HepG2 (cell line): ENCODE measurements at regions not wholly inside any gene's neighbourhood (a gene's known extent, or its start where the extent isn't known, plus 50 kb on each side); places are given as distances from the start of the nearest gene placed in this dataset.
A peak's percentile ranks its signal among the peaks of the same experiment; 100 is the strongest.

ENCODE experiments used
- ATAC-seq: fragments of 200-7000 bp; cut with Tn5 transposase; 3 replicates; pipeline ENCODE4 v1.9.1; 2020; ENCODE audit warnings: mild to moderate bottlenecking, moderate library complexity
- BruUV-seq: library from RNA; stranded (reverse); fragments of 400-500 nt; replicated peaks from 2 replicates; lab custom pipeline; 2021; lab: Mats Ljungman, UMichigan
- CTCF ChIA-PET: fragments of 300-600 bp; formaldehyde crosslinking; extraction: SDS; loops from one replicate; lab custom pipeline; 2021; ENCODE audit warnings: low total read pairs, inconsistent platforms, low intra/inter-chr PET ratio; lab: Yijun Ruan, JAX
- POLR2A ChIA-PET: fragments of 350-600 bp; sonication (Branson Sonifier 250); formaldehyde crosslinking; loops from one replicate; lab custom pipeline; 2020; ENCODE audit warnings: antibody characterized with exemption, inconsistent platforms; lab: Yijun Ruan, JAX
- DNase-seq: peaks from one replicate; pipeline ENCODE4 v3.0.0-alpha.2; 2015; ENCODE audit warnings: low spot score
- FAIRE-seq: peaks from 3 replicates; lab custom pipeline; 2011; peaks lifted over from hg19 to GRCh38; lab: Jason Lieb, UNC
- H2AFZ ChIP-seq: one replicate; pipeline ENCODE4 v1.6.1; 2011; ENCODE audit warnings: low read length, inconsistent platforms
- H3K27ac ChIP-seq: fragments of 300-600 bp; 3 replicates; pipeline ENCODE4 v1.8.0; 2011; ENCODE audit warnings: mixed run types, mild to moderate bottlenecking, mixed read lengths, low read length, inconsistent platforms; ENCODE audit not compliant: insufficient read depth; ENCODE audit errors: extremely low read length
- H3K27me3 ChIP-seq, 2 experiments: fragments of 200-600 bp in 1 of 2; 2 replicates in 1 of 2; 3 replicates in 1 of 2; pipeline versions ENCODE4 v1.6.0 to v1.8.0; 2011; ENCODE audit warnings: low read length in 2 of 2, mild to moderate bottlenecking in 2 of 2, moderate library complexity in 2 of 2, inconsistent platforms in 1 of 2; ENCODE audit not compliant: insufficient read depth in 2 of 2, control insufficient read depth in 1 of 2
- H3K36me3 ChIP-seq, 2 experiments: fragments of 200-600 bp in 1 of 2; replicated peaks in 1 of 2; 2 replicates in 1 of 2; 3 replicates in 1 of 2; pipeline versions ENCODE4 v1.5.1 to v1.8.0; 2011; ENCODE audit warnings: low read length in 2 of 2, inconsistent platforms in 1 of 2; ENCODE audit not compliant: insufficient read depth in 2 of 2, control insufficient read depth in 1 of 2
- H3K4me1 ChIP-seq: 2 replicates; pipeline ENCODE4 v1.5.1; 2012; ENCODE audit warnings: low read length, inconsistent platforms; ENCODE audit not compliant: insufficient read depth
- H3K4me2 ChIP-seq: 2 replicates; pipeline ENCODE4 v1.6.0; 2011; ENCODE audit warnings: low read depth, low read length, inconsistent platforms
- H3K4me3 ChIP-seq, 3 experiments: fragments of 200-600 bp in 1 of 3; sonication (generic), shearing (Covaris generic) in 1 of 3; replicated peaks in 1 of 3; 2 replicates each; pipeline ENCODE4 v1.5.1; 2011 to 2016; ENCODE audit warnings: low read length in 3 of 3, inconsistent platforms in 2 of 3, low read depth in 2 of 3, mild to moderate bottlenecking in 2 of 3, control low read depth in 1 of 3, mixed read lengths in 1 of 3; ENCODE audit not compliant: insufficient read depth in 1 of 3
- H3K79me2 ChIP-seq: one replicate; pipeline ENCODE4 v1.6.1; 2011; ENCODE audit warnings: low read length, inconsistent platforms; ENCODE audit not compliant: insufficient read depth
- H3K9ac ChIP-seq: 2 replicates; pipeline ENCODE4 v1.6.0; 2011; ENCODE audit warnings: mild to moderate bottlenecking, low read depth, low read length, inconsistent platforms; ENCODE audit not compliant: insufficient read depth
- H3K9me3 ChIP-seq: 2 replicates; pipeline ENCODE4 v1.5.1; 2012; ENCODE audit warnings: mild to moderate bottlenecking, low read length
- H4K20me1 ChIP-seq: 2 replicates; pipeline ENCODE4 v1.6.0; 2011; ENCODE audit warnings: inconsistent platforms, mild to moderate bottlenecking, low read length, moderate library complexity; ENCODE audit not compliant: insufficient read depth
- E2F5 ChIP-seq: sonication (generic); formaldehyde crosslinking; conservative IDR thresholded peaks from 2 replicates; pipeline ENCODE4 v1.4.0; 2020; ENCODE audit warnings: missing genetic modification reagents
- EED ChIP-seq: sonication (generic); formaldehyde crosslinking; IDR thresholded peaks from 2 replicates; pipeline ENCODE4 v1.5.0; 2020; ENCODE audit warnings: mild to moderate bottlenecking, missing genetic modification reagents
- MIER2 ChIP-seq: IDR thresholded peaks from 2 replicates; pipeline ENCODE4 v1.6.1; 2016; ENCODE audit warnings: missing biosample characterization, missing genetic modification reagents
- RAD21 ChIP-seq: fragments of 450-650 bp; formaldehyde crosslinking; IDR thresholded peaks from 2 replicates; pipeline ENCODE4 v1.5.0; 2020; ENCODE audit warnings: mild to moderate bottlenecking
- RAD51 ChIP-seq: fragments of 450-650 bp; IDR thresholded peaks from 2 replicates; pipeline ENCODE4 v1.6.1; 2016; ENCODE audit warnings: borderline replicate concordance
- TEAD3 ChIP-seq: optimal IDR thresholded peaks from 2 replicates; pipeline ENCODE3; 2016; ENCODE audit warnings: borderline replicate concordance
- ZEB1 ChIP-seq: IDR thresholded peaks from 2 replicates; pipeline ENCODE4 v1.6.1; 2012; ENCODE audit warnings: mild to moderate bottlenecking, low read depth, inconsistent platforms; ENCODE audit not compliant: insufficient replicate concordance
- ZNF20 ChIP-seq: sonication (generic); formaldehyde crosslinking; IDR thresholded peaks from 2 replicates; pipeline ENCODE4 v1.4.0; 2020; ENCODE audit warnings: mild to moderate bottlenecking, moderate library complexity, missing genetic modification reagents
- ZNF777 ChIP-seq: sonication (generic); formaldehyde crosslinking; IDR thresholded peaks from 2 replicates; pipeline ENCODE4 v1.4.0; 2020; ENCODE audit warnings: missing genetic modification reagents
- WGBS: methylation state at CpG from one replicate; pipeline ENCODE4 v1.1.6; 2017; ENCODE audit warnings: low lambda C conversion rate; 5-methylcytosine and 5-hydroxymethylcytosine counted together
- in situ Hi-C: cut with HindIII; loops from 2 replicates; pipeline ENCODE4 v1.10.0; 2017; ENCODE audit warnings: low pct_unique_long_range_greater_than_20kb; ENCODE audit not compliant: extremely low pct_ligation_motif_present
- intact Hi-C: fragments of 100-400 bp; cut with micrococcal nuclease; formaldehyde crosslinking; loops from one replicate; pipeline ENCODE4 v1.10.0; 2022; ENCODE audit not compliant: unreplicated experiment
- TF ChIP-seq, protein P1 (sequence below), 2 experiments: sonication (generic) in 1 of 2; formaldehyde crosslinking in 1 of 2; IDR thresholded peaks; 2 replicates each; pipeline versions ENCODE4 v1.5.1 to v1.6.1; 2011 to 2020; ENCODE audit warnings: borderline replicate concordance in 1 of 2, low read depth in 1 of 2, low read length in 1 of 2, mild to moderate bottlenecking in 1 of 2, missing genetic modification reagents in 1 of 2, moderate library complexity in 1 of 2
- TF ChIP-seq, protein P2 (sequence below): sonication (generic); formaldehyde crosslinking; IDR thresholded peaks from 2 replicates; pipeline ENCODE4 v1.4.0; 2020; ENCODE audit warnings: missing genetic modification reagents

DNA sequence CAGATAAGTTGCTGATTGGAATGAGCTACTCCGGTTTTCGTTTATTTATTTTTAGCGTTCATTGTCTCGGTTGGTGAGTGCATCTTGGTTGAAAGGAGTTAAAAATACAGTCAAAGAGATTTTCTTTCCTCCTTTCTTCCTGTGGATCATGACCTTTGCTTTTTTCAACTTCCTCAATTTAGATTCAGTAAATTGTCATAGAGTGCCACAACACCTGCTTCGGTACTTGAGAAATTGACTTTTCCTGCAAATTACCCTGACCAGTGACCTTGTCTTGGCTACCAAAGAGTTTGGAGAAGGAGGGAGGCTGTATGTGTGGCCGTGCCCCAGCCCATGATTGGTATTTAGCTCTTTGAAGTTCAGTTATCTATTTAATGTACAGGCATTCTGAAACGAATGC lies 128.7 kb downstream of the FAM204A start:
- in situ Hi-C loops = no loop called here
- DNase-seq (no peak), ATAC-seq (no peak), FAIRE-seq (no peak)
- Histone ChIP-seq H3K4me3 (no peak overlapping the region), H3K36me3 (no peaks in the 10 kb centered on the region), H3K9me3 (no peaks in the 10 kb centered on the region), H2AFZ (no peak overlapping the region), H3K4me1 (peaks cover 10% of the 10 kb centered on the region), H3K27me3 (peaks cover 2 to 11% of the 10 kb centered on the region in 2 experiments; a peak in 3 of 5 replicates), H3K4me2 (no peak overlapping the region), H3K79me2 (no peaks in the 10 kb centered on the region), H4K20me1 (no peaks in the 10 kb centered on the region), H3K9ac (no peak overlapping the region), H3K27ac (no peak overlapping the region)
- ChIA-PET CTCF (no interaction called here), POLR2A (no interaction called here)
- intact Hi-C loops = no loop called here
- 11% methylated on average over 7 of the region's 7 CpGs for WGBS
- no TSS peak for BruUV-seq
- TF ChIP-seq ZNF777 (CRISPR knock-in tag) (no peak), MIER2 (CRISPR knock-in tag) (no peak), EED (CRISPR knock-in tag) (no peak), E2F5 (CRISPR knock-in tag) (no peak), TEAD3 (CRISPR knock-in tag) (no peak), RAD21 (CRISPR knock-in tag) (no peak)

- ATAC-seq (no peak), FAIRE-seq (no peak), DNase-seq (no peak)
- Histone ChIP-seq H3K9ac (no peak overlapping the region), H3K4me1 (peaks cover 16% of the 10 kb centered on the region), H3K9me3 (no peaks in the 10 kb centered on the region), H4K20me1 (no peaks in the 10 kb centered on the region), H3K27ac (no peak overlapping the region), H3K36me3 (no peaks in the 10 kb centered on the region), H3K4me2 (no peak overlapping the region), H3K79me2 (no peaks in the 10 kb centered on the region), H2AFZ (no peak overlapping the region), H3K27me3 (no peaks in the 10 kb centered on the region), H3K4me3 (no peak overlapping the region)
- in situ Hi-C loops = no loop called here
- intact Hi-C loops = no loop called here
- CTCF ChIA-PET = no interaction called here
- WGBS = 51% methylated on average over 2 of the region's 2 CpGs
- POLR2A ChIA-PET = no interaction called here
- no peak for TF ChIP-seq ZEB1
- TF ChIP-seq, protein P1, sequence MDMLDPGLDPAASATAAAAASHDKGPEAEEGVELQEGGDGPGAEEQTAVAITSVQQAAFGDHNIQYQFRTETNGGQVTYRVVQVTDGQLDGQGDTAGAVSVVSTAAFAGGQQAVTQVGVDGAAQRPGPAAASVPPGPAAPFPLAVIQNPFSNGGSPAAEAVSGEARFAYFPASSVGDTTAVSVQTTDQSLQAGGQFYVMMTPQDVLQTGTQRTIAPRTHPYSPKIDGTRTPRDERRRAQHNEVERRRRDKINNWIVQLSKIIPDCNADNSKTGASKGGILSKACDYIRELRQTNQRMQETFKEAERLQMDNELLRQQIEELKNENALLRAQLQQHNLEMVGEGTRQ (IDR thresholded peaks at IDR 0.05; ENCODE audit: low read depth, low read length) = 0 out of 2 replicates have a peak, but pooled peaks have one; percentile 47
- TF ChIP-seq, protein P1 (CRISPR knock-in tag; IDR thresholded peaks at IDR 0.05; ENCODE audit: borderline replicate concordance) = no peak
- TF ChIP-seq, protein P2, sequence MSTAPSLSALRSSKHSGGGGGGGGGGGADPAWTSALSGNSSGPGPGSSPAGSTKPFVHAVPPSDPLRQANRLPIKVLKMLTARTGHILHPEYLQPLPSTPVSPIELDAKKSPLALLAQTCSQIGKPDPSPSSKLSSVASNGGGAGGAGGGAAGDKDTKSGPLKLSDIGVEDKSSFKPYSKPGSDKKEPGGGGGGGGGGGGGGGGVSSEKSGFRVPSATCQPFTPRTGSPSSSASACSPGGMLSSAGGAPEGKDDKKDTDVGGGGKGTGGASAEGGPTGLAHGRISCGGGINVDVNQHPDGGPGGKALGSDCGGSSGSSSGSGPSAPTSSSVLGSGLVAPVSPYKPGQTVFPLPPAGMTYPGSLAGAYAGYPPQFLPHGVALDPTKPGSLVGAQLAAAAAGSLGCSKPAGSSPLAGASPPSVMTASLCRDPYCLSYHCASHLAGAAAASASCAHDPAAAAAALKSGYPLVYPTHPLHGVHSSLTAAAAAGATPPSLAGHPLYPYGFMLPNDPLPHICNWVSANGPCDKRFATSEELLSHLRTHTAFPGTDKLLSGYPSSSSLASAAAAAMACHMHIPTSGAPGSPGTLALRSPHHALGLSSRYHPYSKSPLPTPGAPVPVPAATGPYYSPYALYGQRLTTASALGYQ = no peak
- peak; percentile 61 for TF ChIP-seq RAD51
- TF ChIP-seq ZNF20 (CRISPR knock-in tag) = no peak
- no TSS peak for BruUV-seq
These were observed 131.8 kb downstream of the FAM204A start for GRCh38 chr10:118210276-118210675.
